Ishikawa (cell line): ENCODE measurements at regions not wholly inside any gene's neighbourhood (a gene's known extent, or its start where the extent isn't known, plus 50 kb on each side); places are given as distances from the start of the nearest gene placed in this dataset.

Experiments used
- CEBPB ChIP-seq: IDR thresholded peaks from 2 replicates; pipeline ENCODE4 v1.6.1; 2012
- CREB1 ChIP-seq: IDR thresholded peaks from 2 replicates; pipeline ENCODE4 v1.6.1; 2012; ENCODE audit warnings: low read depth
- EGR1 ChIP-seq: IDR thresholded peaks from 2 replicates; pipeline ENCODE4 v1.6.1; 2012
- EP300 ChIP-seq: IDR thresholded peaks from 2 replicates; pipeline ENCODE4 v1.6.1; 2012; ENCODE audit warnings: borderline replicate concordance
- FOXM1 ChIP-seq: IDR thresholded peaks from 2 replicates; pipeline ENCODE4 v1.6.1; 2012; ENCODE audit warnings: low read depth, borderline replicate concordance
- MAX ChIP-seq: IDR thresholded peaks from 2 replicates; pipeline ENCODE4 v1.6.1; 2012
- NFIC ChIP-seq: IDR thresholded peaks from 2 replicates; pipeline ENCODE4 v1.6.1; 2012
- RAD21 ChIP-seq: IDR thresholded peaks from 2 replicates; pipeline ENCODE4 v1.6.1; 2012; ENCODE audit warnings: low read depth
- REST ChIP-seq: IDR thresholded peaks from 2 replicates; pipeline ENCODE4 v1.6.1; 2012; ENCODE audit warnings: low read depth, mild to moderate bottlenecking
- TAF1 ChIP-seq: IDR thresholded peaks from 2 replicates; pipeline ENCODE4 v1.6.1; 2012; ENCODE audit warnings: low read depth, mild to moderate bottlenecking
- TCF12 ChIP-seq: IDR thresholded peaks from 2 replicates; pipeline ENCODE4 v1.6.1; 2012; ENCODE audit warnings: low read depth
- TEAD4 ChIP-seq: IDR thresholded peaks from 2 replicates; pipeline ENCODE4 v1.6.1; 2012
- USF1 ChIP-seq: IDR thresholded peaks from 2 replicates; pipeline ENCODE4 v1.6.1; 2012
- YY1 ChIP-seq: IDR thresholded peaks from 2 replicates; pipeline ENCODE4 v1.6.1; 2012; ENCODE audit warnings: low read depth
- ZBTB7A ChIP-seq: IDR thresholded peaks from 2 replicates; pipeline ENCODE4 v1.6.1; 2012; ENCODE audit warnings: low read depth

GRCh38 chrX:20373063-20373462 lies 106.4 kb upstream of the RPS6KA3 start:
- TF ChIP-seq TCF12: no peak

GRCh38 chrX:20372533-20372932 lies 105.8 kb upstream of the RPS6KA3 start:
- TF ChIP-seq YY1: no peak
- TF ChIP-seq NFIC: no peak
- no peak for TF ChIP-seq EGR1
- TF ChIP-seq EP300: no peak
- no peak for TF ChIP-seq CREB1
- TF ChIP-seq TEAD4: no peak
- TF ChIP-seq RAD21: no peak
- TF ChIP-seq FOXM1: no peak
- TF ChIP-seq REST: no peak
- no peak for TF ChIP-seq MAX
- TF ChIP-seq CEBPB: no peak
- no peak for TF ChIP-seq TAF1

GRCh38 chrX:20369468-20369867 lies 102.8 kb upstream of the RPS6KA3 start:
- TF ChIP-seq CEBPB: no peak
- no peak for TF ChIP-seq FOXM1
- no peak for TF ChIP-seq TEAD4
- no peak for TF ChIP-seq REST
- no peak for TF ChIP-seq RAD21
- no peak for TF ChIP-seq CREB1
- no peak for TF ChIP-seq NFIC
- no peak for TF ChIP-seq TCF12
- TF ChIP-seq EP300: no peak
- no peak for TF ChIP-seq EGR1
- TF ChIP-seq MAX: no peak
- TF ChIP-seq USF1: no peak

GRCh38 chrX:20364238-20364637 lies 97.5 kb upstream of the RPS6KA3 start:
- no peak for TF ChIP-seq RAD21

- TF ChIP-seq CEBPB (no peak), CREB1 (no peak), NFIC (no peak), ZBTB7A (no peak), TAF1 (no peak), TCF12 (no peak), RAD21 (no peak), USF1 (no peak), YY1 (no peak)
Observed at GRCh38 chrX:20363275-20363674, 96.6 kb upstream of the RPS6KA3 start.

GRCh38 chrX:20362268-20363267 lies 95.9 kb upstream of the RPS6KA3 start:
- TF ChIP-seq CEBPB (no peak), TAF1 (no peak), FOXM1 (no peak), YY1 (no peak), MAX (no peak)

GRCh38 chrX:20361890-20362262 lies 95.2 kb upstream of the RPS6KA3 start:
- TF ChIP-seq EP300: no peak
- no peak for TF ChIP-seq CREB1
- TF ChIP-seq CEBPB: no peak
- TF ChIP-seq MAX: no peak
- no peak for TF ChIP-seq FOXM1
